ENCODE measurements at regions not wholly inside any gene's neighbourhood (a gene's known extent, or its start where the extent isn't known, plus 50 kb on each side); places are given as distances from the start of the nearest gene placed in this dataset.

DNA sequence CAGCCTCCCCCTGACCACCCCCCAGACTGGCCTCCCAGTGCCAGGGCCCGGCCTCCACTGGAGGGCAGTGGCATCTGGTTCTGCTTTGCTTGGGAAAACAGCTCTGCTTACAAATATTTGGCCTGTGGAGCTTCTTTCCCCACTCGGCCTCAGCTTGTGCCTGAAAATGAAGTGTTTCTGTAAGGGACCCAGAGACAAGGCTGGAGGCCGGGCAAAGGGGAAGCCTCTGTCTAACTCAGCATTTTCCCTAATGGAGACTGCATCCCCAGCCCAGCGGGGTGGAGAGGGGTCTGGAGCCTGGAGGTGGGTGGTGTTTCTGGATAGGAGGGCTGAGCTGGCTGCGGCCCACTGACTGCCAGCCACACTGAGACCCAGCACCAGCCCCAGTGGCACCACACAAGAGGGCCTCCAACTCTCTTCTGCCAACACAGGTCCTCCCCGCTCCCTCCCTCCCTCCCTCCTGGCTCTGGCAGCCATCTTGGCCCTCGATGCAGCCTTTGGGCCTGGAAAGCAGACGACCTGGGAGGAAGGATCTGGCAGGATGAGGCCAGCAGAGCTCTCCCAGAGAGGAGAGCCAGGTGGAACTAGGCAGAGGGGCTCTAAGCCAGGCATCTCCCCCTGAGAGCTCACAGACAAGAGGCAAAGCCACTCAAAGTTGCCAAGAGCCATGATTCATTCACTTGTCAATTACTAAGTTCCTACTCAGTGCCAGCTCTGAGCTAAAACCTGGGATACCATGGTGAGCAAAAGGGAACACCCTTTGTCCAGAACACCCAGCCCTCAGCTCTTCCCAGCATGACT lies 77.1 kb upstream of the CD82 start:
- Histone ChIP-seq H3K4ac (ENCODE audit: low read depth, low read length) (no peak overlapping the region), H3K9ac (ENCODE audit: low read length) (no peak overlapping the region), H4K8ac (ENCODE audit: low read depth, low read length) (no peak overlapping the region), H3K79me2 (ENCODE audit: control insufficient read depth, insufficient read depth, low read length, poor library complexity) (no peaks in the 10 kb centered on the region), H4K12ac (ENCODE audit: low read depth, low read length) (no peak overlapping the region), H3K27me3 (ENCODE audit: insufficient read depth, low read length) (no peaks in the 10 kb centered on the region), H3K23ac (ENCODE audit: low read length) (no peak overlapping the region), H2AFZ (ENCODE audit: insufficient read depth, low read length, poor library complexity) (no peak overlapping the region), H3K9me3 (ENCODE audit: insufficient read depth, low read depth, low read length) (peaks cover 6% of the 10 kb centered on the region), H3K79me1 (ENCODE audit: low read length) (no peaks in the 10 kb centered on the region), H2BK120ac (ENCODE audit: insufficient read depth, low read length, poor library complexity) (no peak overlapping the region), H2BK5ac (ENCODE audit: low read depth, low read length, poor library complexity) (no peak overlapping the region), H3K18ac (ENCODE audit: low read length) (no peak overlapping the region), H3K4me2 (ENCODE audit: low read length) (no peak overlapping the region), H3K14ac (ENCODE audit: low read length) (no peak overlapping the region), H3K27ac (ENCODE audit: low read depth, low read length) (no peak overlapping the region), H4K91ac (ENCODE audit: low read depth, low read length) (no peak overlapping the region), H3K4me3 (ENCODE audit: low read depth, low read length) (no peak overlapping the region), H2BK12ac (ENCODE audit: low read length) (no peak overlapping the region), H3K4me1 (ENCODE audit: control insufficient read depth in 1 of 2, insufficient read depth in 2 of 2, low read length in 2 of 2) (no peaks in the 10 kb centered on the region), H2AK5ac (ENCODE audit: low read length) (no peak overlapping the region), H3K36me3 (ENCODE audit: control insufficient read depth in 1 of 2, insufficient read depth in 2 of 2, low read length in 2 of 2) (no peaks in the 10 kb centered on the region)
- DNase-seq = no peak
- WGBS (ENCODE audit: extremely low coverage, insufficient coverage, insufficient read length) = no CpG with 5 or more reads among the region's 8 CpGs

DNA sequence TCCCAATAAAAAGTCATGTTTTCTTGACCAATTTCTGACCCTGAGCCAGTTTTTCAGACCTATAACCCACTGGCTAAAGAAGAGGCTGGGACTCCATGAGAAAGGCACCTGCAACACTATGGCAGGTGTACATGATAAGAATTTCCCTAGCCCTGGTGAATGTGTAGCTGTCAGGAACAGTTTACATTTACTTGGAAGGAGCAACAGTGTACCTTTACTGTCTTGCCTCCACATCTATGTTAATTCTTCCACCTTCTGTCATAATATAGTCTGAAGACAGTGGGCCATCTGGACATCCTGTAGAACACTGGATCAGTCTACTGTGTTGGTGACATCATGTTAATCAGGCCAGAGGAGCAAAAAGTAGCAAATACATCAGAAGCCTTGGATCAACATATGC lies 72.1 kb upstream of the CD82 start:
- Histone ChIP-seq H3K4me2 (ENCODE audit: low read length) (no peak overlapping the region), H3K27ac (ENCODE audit: low read depth, low read length) (no peak overlapping the region), H3K9me3 (ENCODE audit: insufficient read depth, low read depth, low read length) (peaks cover 2% of the 10 kb centered on the region), H3K9ac (ENCODE audit: low read length) (no peak overlapping the region), H2BK5ac (ENCODE audit: low read depth, low read length, poor library complexity) (no peak overlapping the region), H3K36me3 (ENCODE audit: control insufficient read depth in 1 of 2, insufficient read depth in 2 of 2, low read length in 2 of 2) (no peaks in the 10 kb centered on the region), H3K4ac (ENCODE audit: low read depth, low read length) (no peak overlapping the region), H2BK12ac (ENCODE audit: low read length) (no peak overlapping the region), H4K12ac (ENCODE audit: low read depth, low read length) (no peak overlapping the region), H4K8ac (ENCODE audit: low read depth, low read length) (no peak overlapping the region), H3K4me3 (ENCODE audit: low read depth, low read length) (no peak overlapping the region), H3K23ac (ENCODE audit: low read length) (no peak overlapping the region), H4K91ac (ENCODE audit: low read depth, low read length) (no peak overlapping the region), H2BK120ac (ENCODE audit: insufficient read depth, low read length, poor library complexity) (no peak overlapping the region), H3K4me1 (ENCODE audit: control insufficient read depth in 1 of 2, insufficient read depth in 2 of 2, low read length in 2 of 2) (no peaks in the 10 kb centered on the region), H2AK5ac (ENCODE audit: low read length) (no peak overlapping the region), H3K18ac (ENCODE audit: low read length) (no peak overlapping the region), H3K27me3 (ENCODE audit: insufficient read depth, low read length) (no peaks in the 10 kb centered on the region), H3K79me1 (ENCODE audit: low read length) (no peaks in the 10 kb centered on the region), H3K79me2 (ENCODE audit: control insufficient read depth, insufficient read depth, low read length, poor library complexity) (no peaks in the 10 kb centered on the region), H3K14ac (ENCODE audit: low read length) (no peak overlapping the region), H2AFZ (ENCODE audit: insufficient read depth, low read length, poor library complexity) (no peak overlapping the region)
- no peak for DNase-seq

- H3K27me3 ChIP-seq (ENCODE audit: insufficient read depth, low read length) = no peaks in the 10 kb centered on the region
- no peak overlapping the region for H3K14ac ChIP-seq (ENCODE audit: low read length)
- H3K4me1 ChIP-seq (ENCODE audit: control insufficient read depth in 1 of 2, insufficient read depth in 2 of 2, low read length in 2 of 2) = no peaks in the 10 kb centered on the region
- no peak overlapping the region for H3K23ac ChIP-seq (ENCODE audit: low read length)
- H2BK12ac ChIP-seq (ENCODE audit: low read length) = no peak overlapping the region
- no peak overlapping the region for H3K9ac ChIP-seq (ENCODE audit: low read length)
- H3K4me2 ChIP-seq (ENCODE audit: low read length) = no peak overlapping the region
- H3K27ac ChIP-seq (ENCODE audit: low read depth, low read length) = no peak overlapping the region
- H3K36me3 ChIP-seq (ENCODE audit: control insufficient read depth in 1 of 2, insufficient read depth in 2 of 2, low read length in 2 of 2) = no peaks in the 10 kb centered on the region
- no peak overlapping the region for H4K91ac ChIP-seq (ENCODE audit: low read depth, low read length)
- WGBS (ENCODE audit: extremely low coverage, insufficient coverage, insufficient read length) = no CpG with 5 or more reads among the region's 1 CpG
- no peak overlapping the region for H3K18ac ChIP-seq (ENCODE audit: low read length)
- H2BK5ac ChIP-seq (ENCODE audit: low read depth, low read length, poor library complexity) = no peak overlapping the region
- H3K79me1 ChIP-seq (ENCODE audit: low read length) = no peaks in the 10 kb centered on the region
- H3K4me3 ChIP-seq (ENCODE audit: low read depth, low read length) = no peak overlapping the region
- DNase-seq = no peak
- H2AK5ac ChIP-seq (ENCODE audit: low read length) = no peak overlapping the region
- H4K12ac ChIP-seq (ENCODE audit: low read depth, low read length) = no peak overlapping the region
- no peak overlapping the region for H2BK120ac ChIP-seq (ENCODE audit: insufficient read depth, low read length, poor library complexity)
- no peak overlapping the region for H4K8ac ChIP-seq (ENCODE audit: low read depth, low read length)
- H3K9me3 ChIP-seq (ENCODE audit: insufficient read depth, low read depth, low read length) = peaks cover 2% of the 10 kb centered on the region
- no peaks in the 10 kb centered on the region for H3K79me2 ChIP-seq (ENCODE audit: control insufficient read depth, insufficient read depth, low read length, poor library complexity)
- no peak overlapping the region for H3K4ac ChIP-seq (ENCODE audit: low read depth, low read length)
- H2AFZ ChIP-seq (ENCODE audit: insufficient read depth, low read length, poor library complexity) = no peak overlapping the region
These were observed 71.5 kb upstream of the CD82 start for GRCh38 chr11:44493930-44494329.

- no peak overlapping the region for H3K4me2 ChIP-seq (ENCODE audit: low read length)
- no peaks in the 10 kb centered on the region for H3K79me1 ChIP-seq (ENCODE audit: low read length)
- H3K4me1 ChIP-seq (ENCODE audit: control insufficient read depth in 1 of 2, insufficient read depth in 2 of 2, low read length in 2 of 2) = no peaks in the 10 kb centered on the region
- H3K4ac ChIP-seq (ENCODE audit: low read depth, low read length) = no peak overlapping the region
- no peaks in the 10 kb centered on the region for H3K79me2 ChIP-seq (ENCODE audit: control insufficient read depth, insufficient read depth, low read length, poor library complexity)
- no peak overlapping the region for H3K23ac ChIP-seq (ENCODE audit: low read length)
- no peaks in the 10 kb centered on the region for H3K9me3 ChIP-seq (ENCODE audit: insufficient read depth, low read depth, low read length)
- no peak overlapping the region for H3K27ac ChIP-seq (ENCODE audit: low read depth, low read length)
- no peak overlapping the region for H3K14ac ChIP-seq (ENCODE audit: low read length)
- H2AK5ac ChIP-seq (ENCODE audit: low read length) = no peak overlapping the region
- H2BK5ac ChIP-seq (ENCODE audit: low read depth, low read length, poor library complexity) = no peak overlapping the region
- H2BK120ac ChIP-seq (ENCODE audit: insufficient read depth, low read length, poor library complexity) = no peak overlapping the region
- H4K91ac ChIP-seq (ENCODE audit: low read depth, low read length) = no peak overlapping the region
- H3K18ac ChIP-seq (ENCODE audit: low read length) = no peak overlapping the region
- no peak overlapping the region for H2BK12ac ChIP-seq (ENCODE audit: low read length)
- no peaks in the 10 kb centered on the region for H3K27me3 ChIP-seq (ENCODE audit: insufficient read depth, low read length)
- H4K8ac ChIP-seq (ENCODE audit: low read depth, low read length) = no peak overlapping the region
- H3K4me3 ChIP-seq (ENCODE audit: low read depth, low read length) = no peak overlapping the region
- no peak overlapping the region for H2AFZ ChIP-seq (ENCODE audit: insufficient read depth, low read length, poor library complexity)
- WGBS (ENCODE audit: extremely low coverage, insufficient coverage, insufficient read length) = no CpG with 5 or more reads among the region's 2 CpGs
- DNase-seq = no peak
- no peak overlapping the region for H3K9ac ChIP-seq (ENCODE audit: low read length)
- no peaks in the 10 kb centered on the region for H3K36me3 ChIP-seq (ENCODE audit: control insufficient read depth in 1 of 2, insufficient read depth in 2 of 2, low read length in 2 of 2)
- no peak overlapping the region for H4K12ac ChIP-seq (ENCODE audit: low read depth, low read length)
These were observed 70.7 kb upstream of the CD82 start for GRCh38 chr11:44494785-44495184.

Data from trophoblast cell (in vitro differentiated cells and primary cell).